GM23338 (cell line): ENCODE measurements at regions not wholly inside any gene's neighbourhood (a gene's known extent, or its start where the extent isn't known, plus 50 kb on each side); places are given as distances from the start of the nearest gene placed in this dataset.

Experiments
- ATAC-seq: fragments of 200-7000 bp; cut with Tn5 transposase; 3 replicates; pipeline ENCODE4 v1.9.1; 2020
- DNase-seq: peaks from one replicate; pipeline ENCODE4 v3.0.0-alpha.2; 2015; ENCODE audit warnings: low spot score
- H2AFZ ChIP-seq: fragments of 200-600 bp; sonication (generic); 2 replicates; pipeline ENCODE4 v1.8.0; 2016; ENCODE audit warnings: antibody characterized with exemption, mild to moderate bottlenecking, moderate library complexity
- H3F3A ChIP-seq: fragments of 200-600 bp; sonication (generic); replicated peaks from 2 replicates; pipeline ENCODE4 v1.8.0; 2017; ENCODE audit warnings: antibody characterized with exemption, mixed run types, low read depth
- H3K27ac ChIP-seq: fragments of 200-600 bp; sonication (generic); 2 replicates; pipeline ENCODE4 v1.6.1; 2016; ENCODE audit warnings: low read depth
- H3K27me3 ChIP-seq: fragments of 200-600 bp; sonication (generic); 2 replicates; pipeline ENCODE4 v1.8.0; 2016; ENCODE audit warnings: mild to moderate bottlenecking, mixed run types, moderate library complexity; ENCODE audit not compliant: insufficient read depth
- H3K36me3 ChIP-seq: fragments of 200-600 bp; sonication (generic); 2 replicates; pipeline ENCODE4 v1.8.0; 2016; ENCODE audit warnings: mild to moderate bottlenecking; ENCODE audit not compliant: insufficient read depth
- H3K4me1 ChIP-seq: fragments of 200-600 bp; sonication (generic); 2 replicates; pipeline ENCODE4 v1.8.0; 2016; ENCODE audit warnings: mild to moderate bottlenecking, moderate library complexity; ENCODE audit not compliant: insufficient read depth
- H3K4me2 ChIP-seq: fragments of 200-600 bp; sonication (generic); 2 replicates; pipeline ENCODE4 v1.7.1; 2017; ENCODE audit warnings: mixed run types
- H3K4me3 ChIP-seq: fragments of 200-600 bp; sonication (generic); 2 replicates; pipeline ENCODE4 v1.6.1; 2016; ENCODE audit warnings: mixed run types
- H3K79me2 ChIP-seq: fragments of 200-600 bp; sonication (generic); replicated peaks from 2 replicates; pipeline ENCODE4 v1.8.0; 2017; ENCODE audit warnings: mild to moderate bottlenecking; ENCODE audit not compliant: insufficient read depth
- H3K9me2 ChIP-seq: fragments of 200-600 bp; sonication (generic); 2 replicates; pipeline ENCODE4 v1.8.0; 2017; ENCODE audit not compliant: insufficient read depth
- H4K20me1 ChIP-seq: fragments of 200-600 bp; sonication (generic); replicated peaks from 2 replicates; pipeline ENCODE4 v1.8.0; 2017; ENCODE audit warnings: mild to moderate bottlenecking; ENCODE audit not compliant: insufficient read depth
- H3K27ac Mint-ChIP-seq: 2 replicates; pipeline ENCODE4 v1.8.0; 2020; ENCODE audit warnings: inconsistent platforms, mild to moderate bottlenecking, moderate library complexity, mixed read lengths
- H3K27me3 Mint-ChIP-seq: 3 replicates; pipeline ENCODE4 v1.8.0; 2022; ENCODE audit warnings: low read depth, mild to moderate bottlenecking, moderate library complexity, mixed read lengths, inconsistent platforms; ENCODE audit not compliant: insufficient read depth, poor library complexity
- H3K36me3 Mint-ChIP-seq: 3 replicates; pipeline ENCODE4 v1.8.0; 2021; ENCODE audit warnings: low read depth, mild to moderate bottlenecking, inconsistent platforms, moderate library complexity, mixed read lengths
- H3K4me1 Mint-ChIP-seq: 3 replicates; pipeline ENCODE4 v1.8.0; 2020; ENCODE audit warnings: mild to moderate bottlenecking, inconsistent platforms, mixed read lengths
- H3K4me3 Mint-ChIP-seq: 3 replicates; pipeline ENCODE4 v1.8.0; 2021; ENCODE audit warnings: moderate library complexity, mild to moderate bottlenecking, inconsistent platforms, mixed read lengths
- H3K9me3 Mint-ChIP-seq: 3 replicates; pipeline ENCODE4 v1.8.0; 2020; ENCODE audit warnings: moderate library complexity, mild to moderate bottlenecking, inconsistent platforms, mixed read lengths
- CTCF ChIP-seq, 2 experiments: fragments of 200-600 bp in 1 of 2; sonication (generic) in 1 of 2; conservative IDR thresholded peaks; 2 replicates each; pipeline versions ENCODE4 v1.5.1 to v1.6.1; 2016 to 2017; ENCODE audit warnings: antibody characterized with exemption in 2 of 2, low read depth in 2 of 2, mild to moderate bottlenecking in 2 of 2, moderate library complexity in 1 of 2
- EZH2phosphoT487 ChIP-seq: fragments of 200-600 bp; sonication (generic); IDR thresholded peaks from one replicate; pipeline ENCODE4 v1.8.1; 2018; ENCODE audit warnings: antibody characterized with exemption; ENCODE audit not compliant: unreplicated experiment
- JUNB ChIP-seq: IDR thresholded peaks from one replicate; pipeline ENCODE4 v1.6.1; 2016; ENCODE audit warnings: antibody characterized with exemption; ENCODE audit not compliant: unreplicated experiment
- NANOG ChIP-seq: IDR thresholded peaks from 2 replicates; pipeline ENCODE4 v1.6.1; 2016; ENCODE audit warnings: antibody characterized with exemption, borderline replicate concordance
- POLR2AphosphoS5 ChIP-seq: IDR thresholded peaks from 2 replicates; pipeline ENCODE4 v1.6.1; 2016; ENCODE audit warnings: antibody characterized with exemption, low read depth
- REST ChIP-seq: IDR thresholded peaks from one replicate; pipeline ENCODE4 v1.6.1; 2018; ENCODE audit warnings: antibody characterized with exemption; ENCODE audit not compliant: unreplicated experiment
- ZNF114 ChIP-seq: fragments of 250-450 bp; sonication (Bioruptor Pico); IDR thresholded peaks from 2 replicates; pipeline ENCODE4 v1.5.0; 2020; ENCODE audit warnings: mild to moderate bottlenecking, moderate library complexity
- ZNF331 ChIP-seq: fragments of 250-450 bp; sonication (Bioruptor Pico); IDR thresholded peaks from 2 replicates; pipeline ENCODE4 v1.5.0; 2020; ENCODE audit warnings: low read depth, mild to moderate bottlenecking, moderate library complexity
- ZNF462 ChIP-seq: fragments of 250-450 bp; sonication (Bioruptor Pico); IDR thresholded peaks from 2 replicates; pipeline ENCODE4 v1.5.0; 2020; ENCODE audit warnings: mild to moderate bottlenecking, moderate library complexity

- TF ChIP-seq REST = no peak
Measured at GRCh38 chr3:80159990-80160506, 392.2 kb upstream of the ROBO1 start (continued).

GRCh38 chr3:80158332-80158731 lies 390.5 kb upstream of the ROBO1 start:
- H3K4me1 Mint-ChIP-seq = no peaks in the 10 kb centered on the region
- no peaks in the 10 kb centered on the region for H4K20me1 ChIP-seq
- ATAC-seq (no peak), DNase-seq (no peak)
- no peaks in the 10 kb centered on the region for H3K9me3 Mint-ChIP-seq
- no peak overlapping the region for H3K4me3 Mint-ChIP-seq
- H3K4me3 ChIP-seq = no peak overlapping the region
- no peaks in the 10 kb centered on the region; the same call in 1 of the 2 replicates for H3K9me2 ChIP-seq
- no peak overlapping the region for H3K27ac Mint-ChIP-seq
- no peaks in the 10 kb centered on the region for H3K36me3 Mint-ChIP-seq
- no peaks in the 10 kb centered on the region for H3F3A ChIP-seq
- H3K4me1 ChIP-seq = no peaks in the 10 kb centered on the region
- no peaks in the 10 kb centered on the region for H3K27me3 ChIP-seq
- H3K27ac ChIP-seq = no peak overlapping the region
- no peaks in the 10 kb centered on the region for H3K27me3 Mint-ChIP-seq
- H3K4me2 ChIP-seq = no peak overlapping the region
- H2AFZ ChIP-seq = no peak overlapping the region
- H3K79me2 ChIP-seq = no peaks in the 10 kb centered on the region
- no peaks in the 10 kb centered on the region for H3K36me3 ChIP-seq
- TF ChIP-seq NANOG = no peak
- TF ChIP-seq ZNF462 (CRISPR knock-in tag) = no peak
- TF ChIP-seq REST = no peak
- no peak for TF ChIP-seq CTCF (conservative IDR thresholded peaks at IDR 0.05; ENCODE audit: low read depth in 2 of 2)
- TF ChIP-seq JUNB = no peak
- no peak for TF ChIP-seq ZNF331 (CRISPR knock-in tag)
- no peak for TF ChIP-seq POLR2AphosphoS5
- TF ChIP-seq EZH2phosphoT487 = no peak
- no peak for TF ChIP-seq ZNF114 (CRISPR knock-in tag)
